ENCODE measurements at regions not wholly inside any gene's neighbourhood (a gene's known extent, or its start where the extent isn't known, plus 50 kb on each side); places are given as distances from the start of the nearest gene placed in this dataset.

DNA sequence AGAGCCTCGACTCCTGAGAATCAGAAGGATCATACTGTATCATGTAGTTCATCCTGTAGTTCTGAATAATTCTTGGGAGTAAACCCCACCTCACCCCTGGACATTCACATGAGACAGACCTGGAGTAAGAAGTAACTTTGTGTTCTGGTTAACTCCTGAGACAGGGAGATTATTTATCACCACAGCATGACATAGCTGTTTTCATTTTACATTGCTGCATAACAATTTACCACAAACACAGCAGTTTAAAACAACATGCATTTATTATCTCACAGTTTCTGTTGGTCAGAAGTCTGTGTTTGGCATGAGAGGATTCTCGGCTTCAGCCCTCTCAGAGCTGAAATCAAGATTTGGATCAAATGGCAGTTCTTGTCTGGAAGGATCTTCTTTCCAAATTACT, 855.8 kb upstream of the FANCL start:
- H3K4me1 ChIP-seq (replicated peaks in 1 of 4; ENCODE audit: control insufficient read depth in 3 of 4, insufficient read depth in 4 of 4, low read length in 3 of 4): no peaks in the 10 kb centered on the region
- H4K20me1 ChIP-seq (replicated peaks in 1 of 2; ENCODE audit: control insufficient read depth in 1 of 2, insufficient read depth in 2 of 2, low read length in 2 of 2): no peaks in the 10 kb centered on the region
- no peak overlapping the region for H4K91ac ChIP-seq (replicated peaks; ENCODE audit: insufficient read length, low read length)
- no peak overlapping the region for H3K4ac ChIP-seq (replicated peaks; ENCODE audit: insufficient read length, low read depth, low read length)
- FAIRE-seq (no peak), DNase-seq (ENCODE audit: low read depth in 1 of 2, low spot score in 2 of 2) (no peak)
- H3K79me2 ChIP-seq (ENCODE audit: control insufficient read depth in 1 of 2, insufficient read depth in 2 of 2, low read length in 2 of 2): no peaks in the 10 kb centered on the region
- no peak for TF ChIP-seq EZH2 (IDR thresholded peaks at IDR 0.05; ENCODE audit: low read depth, low read length, severe bottlenecking)
- TF ChIP-seq GABPA (IDR thresholded peaks at IDR 0.05; ENCODE audit: borderline replicate concordance, insufficient read depth, low read length): no peak
- no peak for TF ChIP-seq CBX5 (IDR thresholded peaks at IDR 0.05; ENCODE audit: low read depth, low read length)
- TF ChIP-seq NANOG (IDR thresholded peaks at IDR 0.05; ENCODE audit: insufficient read depth, low read depth, low read length, poor library complexity, severe bottlenecking): no peak
- no peak for TF ChIP-seq YY1 (IDR thresholded peaks at IDR 0.05; ENCODE audit: low read depth, low read length)
- TF ChIP-seq SIRT6 (IDR thresholded peaks at IDR 0.05; ENCODE audit: low read length): no peak
- no peak for TF ChIP-seq JUND (IDR thresholded peaks at IDR 0.05; ENCODE audit: low read length)
- TF ChIP-seq ASH2L (IDR thresholded peaks at IDR 0.05; ENCODE audit: low read length): no peak
- TF ChIP-seq PHF8 (conservative IDR thresholded peaks at IDR 0.05; ENCODE audit: low read depth, low read length): no peak
- TF ChIP-seq, protein P1, sequence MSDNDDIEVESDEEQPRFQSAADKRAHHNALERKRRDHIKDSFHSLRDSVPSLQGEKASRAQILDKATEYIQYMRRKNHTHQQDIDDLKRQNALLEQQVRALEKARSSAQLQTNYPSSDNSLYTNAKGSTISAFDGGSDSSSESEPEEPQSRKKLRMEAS (IDR thresholded peaks at IDR 0.05): no peak
- no peak for TF ChIP-seq TCF12 (IDR thresholded peaks at IDR 0.05; ENCODE audit: low read depth, low read length)
- TF ChIP-seq HDAC6 (IDR thresholded peaks at IDR 0.05; ENCODE audit: low read depth, low read length): no peak
- no peak for TF ChIP-seq EP300 (IDR thresholded peaks at IDR 0.05; ENCODE audit: borderline replicate concordance in 1 of 2, low read depth in 2 of 2, low read length in 2 of 2)
- no peak overlapping the region for H2BK20ac ChIP-seq (ENCODE audit: low read length)
- no peak overlapping the region for H2AFZ ChIP-seq (ENCODE audit: low read length)
- H3K23ac ChIP-seq (ENCODE audit: insufficient read length): no peak overlapping the region
- WGBS, 2 experiments (ENCODE audit: extremely low coverage in 1 of 2, insufficient coverage in 1 of 2, insufficient read length in 1 of 2, insufficient replicate concordance in 2 of 2, low coverage in 1 of 2, low lambda C conversion rate in 2 of 2, missing lambda C conversion rate in 1 of 2): 94% methylated on average over 2 of the region's 2 CpGs; no CpG with 5 or more reads in 1 of the 2 experiments
- H3K9me3 ChIP-seq (ENCODE audit: insufficient read depth in 2 of 2, low read depth in 1 of 2, low read length in 1 of 2): peaks cover 12 to 17% of the 10 kb centered on the region in 2 experiments
- no peak overlapping the region for H3K4me2 ChIP-seq (ENCODE audit: insufficient read depth in 1 of 2, low read depth in 2 of 2, low read length in 2 of 2)
- no peak overlapping the region for H3K9ac ChIP-seq (replicated peaks in 1 of 4; ENCODE audit: extremely low read depth in 1 of 4, low read depth in 3 of 4, low read length in 3 of 4)
- H3K4me3 ChIP-seq (ENCODE audit: extremely low read depth in 1 of 4, insufficient read depth in 2 of 4, low read depth in 3 of 4, low read length in 4 of 4): no peak overlapping the region
- H2BK15ac ChIP-seq (ENCODE audit: low read length): no peak overlapping the region
- no peak overlapping the region for H3K14ac ChIP-seq (ENCODE audit: insufficient read length)
- POLR2A ChIA-PET (ENCODE audit: partially characterized antibody): no interaction called here
- no peak overlapping the region for H3K27ac ChIP-seq (ENCODE audit: low read depth, low read length)
- H3K23me2 ChIP-seq (ENCODE audit: low read depth, low read length): no peaks in the 10 kb centered on the region
- H3K56ac ChIP-seq (replicated peaks; ENCODE audit: insufficient read length, low read depth, low read length): no peak overlapping the region
- peaks cover 0 to 4% (median 0%) of the 10 kb centered on the region in 4 experiments; a peak in 1 of 8 replicates for H3K36me3 ChIP-seq (ENCODE audit: control insufficient read depth in 2 of 4, insufficient read depth in 4 of 4, low read length in 3 of 4)
- no peaks in the 10 kb centered on the region for H3K79me1 ChIP-seq (ENCODE audit: low read depth, low read length)
- no peak overlapping the region for H2BK12ac ChIP-seq (ENCODE audit: low read depth, low read length)
- no peak overlapping the region for H4K8ac ChIP-seq (ENCODE audit: extremely low read depth, insufficient read depth, low read length)
- H2AK5ac ChIP-seq (ENCODE audit: low read depth, low read length): no peak overlapping the region
- H2BK5ac ChIP-seq (ENCODE audit: low read depth, low read length): no peak overlapping the region
- CTCF ChIA-PET (ENCODE audit: partially characterized antibody): interaction anchor here (0.6 kb wide), 1 partner anchor 120 kb away, joined by 3 read pairs; no protein-coding TSS in a partner anchor
- no peak overlapping the region for H4K5ac ChIP-seq (ENCODE audit: insufficient read length, low read depth, low read length)
- no peak overlapping the region for H3K18ac ChIP-seq (ENCODE audit: extremely low read depth, low read length)
- no peak overlapping the region for H2BK120ac ChIP-seq (replicated peaks; ENCODE audit: low read depth, low read length)
- H3K27me3 ChIP-seq (replicated peaks in 1 of 4; ENCODE audit: control insufficient read depth in 3 of 4, extremely low read depth in 1 of 4, insufficient read depth in 3 of 4, low read length in 3 of 4): no peaks in the 10 kb centered on the region
